ENCODE measurements at regions not wholly inside any gene's neighbourhood (a gene's known extent, or its start where the extent isn't known, plus 50 kb on each side); places are given as distances from the start of the nearest gene placed in this dataset.

DNA sequence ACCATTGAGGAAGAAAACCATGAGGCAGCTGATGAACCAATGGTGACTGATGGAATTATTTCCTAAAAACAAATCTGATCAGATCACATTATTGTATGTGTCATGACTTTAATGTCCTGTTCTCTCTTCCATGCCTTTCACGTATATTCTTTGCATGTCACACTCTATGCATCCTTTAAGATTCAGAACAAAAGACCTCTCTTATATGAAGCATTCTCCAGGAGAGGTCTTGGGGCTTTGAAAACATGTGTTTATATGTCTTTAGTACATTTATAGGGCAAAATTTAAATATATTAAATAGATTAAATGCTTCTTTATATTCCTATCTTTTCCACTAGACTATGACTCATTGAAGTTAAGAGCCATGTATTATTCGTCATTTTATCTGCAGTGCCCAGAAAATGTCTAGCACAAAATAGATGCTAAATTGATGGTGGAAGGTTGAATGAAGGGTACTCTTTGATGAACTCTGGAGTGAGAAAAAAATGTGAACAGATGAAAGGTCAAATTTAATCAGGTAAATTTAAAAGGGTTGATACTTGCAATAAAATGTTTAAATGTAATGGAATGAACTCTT, 196.3 kb downstream of the PSAT1 start:
- no peak for DNase-seq (ENCODE audit: low read depth in 2 of 2)

DNA sequence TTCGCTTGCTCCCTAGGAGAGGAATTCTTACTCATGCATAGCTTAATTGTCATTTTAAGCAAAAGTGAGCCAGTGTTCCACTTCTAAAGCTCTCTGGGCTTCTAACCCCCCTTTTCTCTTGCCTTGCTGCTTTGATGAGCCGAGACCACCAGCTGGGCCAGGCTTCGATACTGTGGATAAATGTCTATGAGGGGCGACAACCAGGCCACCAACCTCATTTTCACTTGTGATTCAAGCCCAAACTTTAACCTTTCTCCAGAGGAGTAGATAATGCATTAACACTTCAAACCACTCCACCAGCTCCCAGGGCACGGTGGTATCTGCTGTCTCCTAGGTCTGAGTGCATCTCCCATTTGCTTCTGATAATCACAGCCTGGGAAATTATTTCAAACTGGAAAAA, 205.6 kb downstream of the PSAT1 start:
- DNase-seq (ENCODE audit: low read depth in 2 of 2): no peak

DNA sequence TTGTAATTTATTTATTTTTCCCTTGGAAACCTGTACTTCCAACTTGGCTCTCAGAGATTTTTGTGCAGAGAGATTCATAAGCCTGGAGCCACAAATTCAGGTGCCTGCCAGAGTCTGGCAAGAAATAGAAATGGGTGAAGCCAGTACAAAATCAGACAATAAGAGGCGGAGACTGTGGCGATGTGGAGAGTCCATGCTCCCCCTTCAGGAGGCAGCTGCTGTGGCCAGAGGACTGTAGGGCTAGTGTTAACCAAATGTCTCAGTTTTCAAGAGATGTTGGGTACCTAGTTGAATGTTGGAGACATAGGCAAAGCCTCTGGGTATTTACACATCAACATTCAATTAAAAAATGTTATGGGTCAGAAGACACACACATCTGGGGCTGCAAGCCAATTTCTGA, 208.6 kb downstream of the PSAT1 start:
- no peak for DNase-seq (ENCODE audit: low read depth in 2 of 2)

DNA sequence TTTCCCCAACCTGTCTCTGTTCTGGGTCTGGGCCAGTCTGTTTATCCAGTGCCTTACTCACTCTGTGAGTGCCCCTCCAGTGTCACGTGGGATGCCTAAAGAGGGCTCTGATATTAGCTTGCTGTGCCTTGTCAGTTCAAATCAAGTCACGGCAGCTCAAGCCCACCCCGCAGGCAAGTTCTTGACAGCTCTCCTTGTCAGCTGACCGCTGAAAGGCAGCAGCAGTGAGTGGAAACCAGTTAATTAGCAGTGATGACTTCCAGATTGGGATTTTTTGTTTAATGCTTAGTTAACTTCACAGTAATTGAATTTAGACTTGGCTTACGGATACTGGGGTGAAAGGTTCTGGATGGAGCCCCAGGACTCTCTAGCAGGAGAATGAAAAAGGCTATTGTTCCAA, 210.1 kb downstream of the PSAT1 start:
- DNase-seq (ENCODE audit: low read depth in 2 of 2): no peak

DNA sequence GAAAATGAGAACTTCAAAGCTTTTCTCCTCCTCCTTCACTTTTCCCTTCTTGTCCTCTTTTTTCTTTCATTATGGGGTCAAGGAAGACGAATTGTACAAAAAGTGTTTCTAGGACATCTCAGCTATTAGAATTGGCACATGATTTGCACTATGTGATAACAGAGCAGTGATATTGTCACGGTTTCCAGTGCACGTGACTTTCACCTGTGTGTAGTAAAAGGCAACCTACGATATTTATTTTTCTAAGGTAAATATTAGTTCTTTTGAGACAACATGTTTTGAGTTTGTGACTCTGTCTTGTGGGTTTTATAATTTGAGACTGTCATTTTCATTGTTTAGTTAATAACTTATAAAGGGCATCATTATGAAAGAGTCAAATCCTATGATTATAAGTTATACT, 213.1 kb downstream of the PSAT1 start:
- DNase-seq (ENCODE audit: low read depth in 2 of 2): no peak

DNA sequence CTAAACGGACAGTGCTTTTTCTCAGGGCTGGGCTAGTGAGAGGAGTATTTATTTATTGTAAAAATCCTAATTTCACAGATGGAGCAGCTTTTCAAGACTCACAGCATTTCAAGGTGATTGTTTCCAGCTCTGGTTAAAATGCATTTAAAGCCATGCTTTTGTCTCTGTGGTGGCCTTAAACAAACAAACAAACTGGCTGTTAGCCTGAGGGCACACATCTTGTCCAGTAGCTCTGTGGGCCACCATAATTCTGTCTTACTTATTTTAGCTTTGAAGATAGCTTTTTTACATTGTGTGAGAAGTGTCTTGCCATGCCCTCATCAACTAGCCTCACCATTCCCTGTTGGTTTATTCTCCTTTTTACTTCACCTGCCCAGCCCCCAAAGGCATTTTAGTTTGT, 218.2 kb downstream of the PSAT1 start:
- DNase-seq (ENCODE audit: low read depth in 2 of 2): no peak

DNA sequence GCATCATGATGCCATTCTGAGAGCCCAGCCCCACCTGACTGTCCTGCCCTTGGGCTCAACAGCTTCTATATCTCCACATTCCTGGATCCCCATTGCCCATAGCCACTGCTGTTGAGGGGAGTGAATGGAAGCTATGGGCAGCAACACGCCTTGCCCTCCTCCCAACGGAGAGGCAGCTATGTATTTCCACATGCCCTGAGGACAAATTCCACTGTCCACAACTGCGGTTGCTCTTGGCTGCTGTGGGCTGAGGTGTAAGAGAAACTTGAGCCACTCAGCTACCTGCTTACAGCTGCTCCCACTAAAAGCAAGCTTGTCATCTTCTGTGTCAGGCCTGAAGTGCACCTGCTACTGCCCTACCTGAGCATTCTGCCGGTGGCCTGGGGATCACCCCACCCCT, 222.9 kb downstream of the PSAT1 start:
- no peak for DNase-seq (ENCODE audit: low read depth in 2 of 2)

DNA sequence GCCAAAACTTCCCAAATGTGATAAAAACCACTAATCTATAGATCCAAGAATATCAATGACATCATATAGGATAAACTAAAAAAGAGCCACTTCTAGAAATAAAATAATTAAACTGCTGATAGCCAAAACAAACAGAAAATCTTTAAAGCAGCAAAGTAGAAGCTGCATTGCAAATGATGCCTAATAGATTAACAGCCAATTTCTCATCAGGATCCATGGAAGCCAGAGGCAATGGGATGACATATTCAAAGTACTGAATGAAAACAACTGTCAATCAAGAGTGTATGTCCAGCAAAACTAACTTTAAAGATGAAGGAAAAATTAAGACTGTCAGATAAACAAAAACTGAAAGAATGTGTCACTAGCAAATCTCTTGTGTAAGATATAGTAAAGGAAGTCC, 224.8 kb downstream of the PSAT1 start:
- no peak for DNase-seq (ENCODE audit: low read depth in 2 of 2)

DNA sequence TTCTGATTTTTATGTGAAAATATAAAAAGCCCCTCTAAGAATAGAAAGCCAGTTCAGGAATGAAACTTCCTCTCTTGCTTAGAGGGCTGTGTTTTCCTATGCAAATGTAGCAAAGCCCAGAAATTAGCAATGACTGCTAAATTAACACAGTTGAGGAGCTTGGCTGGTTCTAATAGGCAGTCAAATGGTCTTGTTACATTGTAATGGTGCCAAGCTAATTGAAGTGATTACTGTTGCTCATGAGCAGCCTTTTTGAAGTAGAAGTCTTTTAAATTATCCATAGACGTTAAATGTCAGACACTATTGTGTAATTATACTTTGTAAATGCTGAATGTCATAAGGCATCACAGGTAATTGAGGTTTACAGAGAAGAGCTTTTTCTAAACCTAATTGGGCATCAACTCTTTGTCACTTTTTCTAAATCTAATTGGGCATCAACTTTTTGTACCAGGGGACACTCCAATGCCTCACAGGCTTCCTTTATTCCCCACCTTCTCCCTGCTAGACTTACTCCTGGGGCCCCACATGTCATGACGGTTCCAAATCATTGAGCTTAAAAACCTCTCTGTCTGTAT, 229.1 kb downstream of the PSAT1 start:
- no peak for DNase-seq (ENCODE audit: low read depth in 2 of 2)

DNA sequence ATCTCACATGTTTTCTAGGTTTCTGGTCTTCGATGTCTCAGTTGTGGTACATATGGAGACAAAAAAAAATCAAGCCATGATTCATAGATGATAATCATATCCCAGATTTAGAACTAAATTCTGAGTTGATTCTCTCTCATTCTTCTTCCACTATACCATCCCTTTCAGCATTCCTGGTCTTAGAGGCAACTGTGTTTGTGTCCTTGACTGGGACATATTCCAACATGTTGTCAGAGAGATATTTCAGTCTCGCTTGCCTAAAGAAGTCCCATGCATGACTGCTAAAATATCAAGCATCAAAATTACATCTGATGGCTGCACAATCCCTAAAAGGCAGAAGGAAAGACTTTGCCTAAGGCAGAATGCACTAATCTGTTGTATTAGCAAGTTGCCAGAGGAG, 236.6 kb downstream of the PSAT1 start:
- no peak for DNase-seq (ENCODE audit: low read depth in 2 of 2)

DNA sequence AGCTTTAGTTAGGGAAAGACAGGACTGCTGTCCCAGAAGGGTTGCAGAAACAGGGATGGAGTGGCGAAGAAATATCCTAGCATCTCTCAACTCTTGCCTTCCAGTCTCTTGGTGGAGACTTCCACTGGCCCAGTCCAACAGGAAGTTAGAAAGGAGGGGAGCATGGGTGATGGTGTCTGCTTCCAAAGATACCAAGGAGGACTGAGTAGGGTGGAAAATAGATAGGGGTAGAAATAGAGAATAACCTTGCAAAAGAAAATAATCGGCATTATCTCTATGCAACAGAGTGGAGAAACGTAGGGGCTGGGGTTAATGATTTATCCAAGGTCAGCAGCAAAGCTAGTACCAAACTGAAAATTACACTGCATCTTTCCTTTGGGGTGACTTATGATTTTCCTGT, 242.3 kb downstream of the PSAT1 start:
- no peak for DNase-seq (ENCODE audit: low read depth in 2 of 2)

DNA sequence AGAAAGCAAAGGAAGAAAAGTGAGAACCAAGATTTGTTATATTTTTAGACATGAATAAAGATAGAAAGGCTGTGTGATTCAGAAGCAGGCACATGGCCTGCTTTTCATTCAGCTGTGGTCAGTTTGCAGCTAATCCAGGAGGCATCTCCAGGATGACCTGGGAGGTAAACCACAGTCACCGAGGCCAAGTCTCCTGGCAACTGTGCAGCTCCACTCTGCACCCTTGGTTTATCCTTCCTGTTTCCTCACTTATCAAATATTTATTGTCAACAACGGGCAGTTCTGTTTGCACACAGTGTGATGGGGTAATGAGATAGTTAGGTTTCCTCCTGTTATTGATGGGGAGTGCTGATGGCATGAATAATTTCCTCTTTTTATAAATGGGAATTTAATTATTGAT, 243.0 kb downstream of the PSAT1 start:
- DNase-seq (ENCODE audit: low read depth in 2 of 2): no peak

DNA sequence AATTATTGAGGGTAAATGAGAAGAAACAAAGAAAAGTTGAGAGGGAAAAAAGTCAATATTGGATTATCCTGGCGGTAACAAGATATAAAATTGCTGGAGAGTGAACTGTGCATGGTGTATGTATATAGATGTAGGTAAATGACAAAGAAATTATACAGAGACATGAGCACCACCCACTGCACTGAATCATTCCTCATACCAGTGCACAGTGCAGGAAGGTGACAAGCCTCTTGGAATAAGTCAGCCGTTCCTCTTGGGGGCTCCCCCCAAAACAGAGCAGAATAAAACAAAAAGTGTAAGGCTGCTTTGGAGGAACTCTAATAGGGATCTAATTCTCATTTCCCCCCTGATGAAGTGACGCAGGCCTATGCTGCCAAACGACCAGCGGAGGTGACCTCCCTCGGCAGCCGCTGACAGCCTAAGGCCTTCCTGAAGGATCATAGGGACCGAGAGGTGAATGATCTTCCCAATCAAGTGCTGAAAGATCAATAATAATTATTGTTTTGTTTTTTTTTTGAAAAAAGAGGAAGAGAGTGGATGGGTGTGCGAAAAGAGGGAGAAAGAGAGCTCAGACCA, 245.0 kb downstream of the PSAT1 start:
- DNase-seq (ENCODE audit: low read depth in 2 of 2): no peak

DNA sequence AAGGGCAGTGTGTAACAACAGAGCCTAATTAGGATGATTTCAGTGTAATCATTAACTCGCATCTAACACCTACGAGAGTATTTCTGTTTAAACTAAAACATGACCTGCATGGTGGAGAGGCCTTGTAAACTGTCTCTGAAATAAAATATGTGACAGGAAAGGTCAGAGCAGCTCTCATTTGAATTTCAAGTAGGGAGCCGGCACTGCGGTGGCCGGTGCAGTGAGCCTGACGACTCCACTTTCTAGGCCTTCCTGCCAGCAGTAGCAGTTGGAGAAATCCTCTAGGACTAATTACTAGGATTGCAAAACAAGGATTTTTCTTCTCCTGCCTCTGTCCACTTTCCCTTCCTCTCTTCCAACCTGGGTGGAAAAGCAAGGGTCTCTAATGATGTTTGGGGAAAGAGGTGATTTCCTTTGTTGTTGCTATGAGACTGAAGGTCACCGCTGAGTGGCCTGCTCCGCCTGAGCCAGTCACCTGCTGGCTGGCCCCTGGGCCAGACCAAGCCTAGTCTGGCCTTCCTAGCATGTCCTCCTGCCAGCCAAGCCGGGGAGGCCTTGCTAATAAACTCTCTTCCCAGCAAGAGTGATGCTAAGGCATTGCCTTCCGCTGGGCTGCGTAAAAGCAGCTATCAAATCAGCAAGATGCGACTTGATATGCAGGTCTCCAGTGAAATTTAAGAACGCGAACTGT, 245.7 kb downstream of the PSAT1 start:
- DNase-seq (ENCODE audit: low read depth in 2 of 2): no peak

DNA sequence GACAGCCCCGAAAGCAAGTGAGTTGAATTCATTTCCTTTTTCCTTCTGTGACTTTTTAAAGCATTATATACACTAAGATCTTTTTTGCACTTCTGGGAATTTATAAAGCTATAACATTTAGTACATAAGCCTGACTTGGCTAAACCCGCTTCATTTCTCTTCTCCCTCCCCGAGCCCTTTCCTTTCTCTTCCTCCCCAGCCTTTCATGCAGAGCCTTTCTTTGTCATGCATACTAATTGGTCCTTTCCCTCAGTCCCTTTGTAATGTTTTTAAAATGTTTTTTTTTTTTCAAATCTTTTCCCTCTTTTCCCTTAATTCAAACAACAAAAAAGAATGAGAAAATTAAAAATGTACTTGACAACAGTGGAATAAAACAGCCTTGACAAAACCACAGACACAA, 246.4 kb downstream of the PSAT1 start:
- DNase-seq (ENCODE audit: low read depth in 2 of 2): no peak

DNA sequence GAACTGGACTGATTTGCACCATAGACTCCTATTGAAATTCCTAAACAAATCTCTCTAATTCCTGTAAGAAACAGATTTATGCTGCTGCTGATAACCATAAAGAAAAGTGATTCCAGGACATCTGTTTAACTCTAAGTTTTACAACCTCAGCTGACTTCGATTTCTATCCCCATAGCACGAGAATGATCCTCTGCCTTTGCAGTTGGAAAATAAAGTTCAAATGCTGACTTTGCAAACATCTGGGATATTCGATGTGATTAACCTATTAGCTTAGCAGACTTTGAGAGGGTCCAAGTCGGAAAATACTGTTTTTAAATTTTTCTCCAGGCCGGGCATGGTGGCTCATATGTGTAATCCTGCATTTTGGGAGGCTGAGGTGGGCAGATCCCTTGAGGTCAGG, 247.3 kb downstream of the PSAT1 start:
- DNase-seq (ENCODE audit: low read depth in 2 of 2): no peak

DNA sequence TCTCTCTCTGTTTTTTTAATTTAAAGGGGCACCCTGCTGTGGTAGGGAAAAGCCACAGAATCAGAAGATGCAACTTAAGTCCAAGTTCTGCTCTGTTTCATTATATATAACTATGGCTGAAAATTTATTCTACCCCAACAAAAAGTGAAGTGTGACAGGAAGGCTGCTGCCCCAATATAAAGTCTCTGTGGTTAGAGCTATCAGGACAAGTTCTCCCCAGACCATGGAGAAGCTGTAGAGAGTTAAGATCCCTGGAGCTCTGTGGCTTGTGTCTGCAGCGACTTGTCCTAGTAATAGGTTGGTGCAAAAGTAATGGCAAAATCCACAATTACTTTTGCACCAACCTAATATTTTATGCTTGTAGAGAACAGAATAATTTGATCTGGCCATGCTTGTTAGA, 250.9 kb downstream of the PSAT1 start:
- DNase-seq (ENCODE audit: low read depth in 2 of 2): no peak

DNA sequence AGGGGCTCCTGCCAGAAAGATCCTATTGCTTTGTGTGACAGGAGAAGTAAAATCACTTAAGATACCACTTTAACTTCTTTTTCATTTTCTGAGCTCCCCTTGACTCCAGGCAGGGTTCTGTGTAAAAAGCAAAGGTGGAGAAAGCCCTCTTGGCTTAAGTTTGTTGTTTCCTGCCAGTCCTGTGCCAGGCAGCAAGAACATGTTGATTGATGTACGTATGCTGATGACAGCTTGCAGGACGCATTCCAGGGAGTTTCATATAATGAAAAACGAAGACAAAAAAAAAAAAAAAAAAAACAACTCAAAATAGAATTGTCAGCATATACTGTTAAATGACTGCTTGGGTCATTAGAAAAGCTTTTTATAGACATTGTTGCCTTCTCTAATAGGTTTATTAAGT, 251.7 kb downstream of the PSAT1 start:
- DNase-seq (ENCODE audit: low read depth in 2 of 2): no peak

DNA sequence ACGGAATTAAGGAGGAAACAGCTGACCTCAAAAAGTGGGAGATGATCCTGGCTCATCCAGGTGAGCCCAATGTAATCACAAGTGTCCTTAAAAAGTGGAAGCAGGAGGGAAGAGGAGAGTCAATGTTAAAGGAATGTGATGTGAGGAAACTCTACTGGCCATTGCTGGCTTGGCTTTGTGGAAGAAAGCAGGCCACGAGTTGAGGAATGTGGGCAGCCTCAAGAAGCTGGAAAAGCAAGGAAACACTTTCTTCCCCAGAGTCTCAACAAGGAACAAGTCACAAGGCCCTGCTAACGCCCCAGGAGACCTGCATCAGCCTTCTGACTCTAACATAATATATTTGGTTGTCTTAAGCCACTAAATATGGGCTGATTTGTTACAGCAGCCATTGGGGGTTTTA, 252.8 kb downstream of the PSAT1 start:
- DNase-seq (ENCODE audit: low read depth in 2 of 2): no peak

DNA sequence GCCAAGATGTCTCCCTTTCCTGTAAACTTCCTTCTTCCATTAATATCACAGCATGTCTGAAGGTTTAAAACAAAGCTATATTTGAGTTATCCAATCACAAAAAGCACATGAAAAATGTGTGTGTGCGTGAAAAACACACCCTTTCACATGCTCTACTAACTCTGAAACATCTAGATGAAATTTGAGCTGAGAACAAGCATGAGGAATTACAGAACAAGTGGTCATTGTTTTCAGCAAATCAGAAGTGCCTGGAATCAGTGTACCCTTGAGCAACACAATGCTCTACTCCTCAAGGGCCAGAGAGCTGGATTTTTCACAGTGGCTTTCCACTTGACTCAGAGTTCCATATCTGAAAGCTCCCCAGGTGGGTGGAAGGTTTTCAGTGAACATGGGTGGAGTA, 255.9 kb downstream of the PSAT1 start:
- no peak for DNase-seq (ENCODE audit: low read depth in 2 of 2)

DNA sequence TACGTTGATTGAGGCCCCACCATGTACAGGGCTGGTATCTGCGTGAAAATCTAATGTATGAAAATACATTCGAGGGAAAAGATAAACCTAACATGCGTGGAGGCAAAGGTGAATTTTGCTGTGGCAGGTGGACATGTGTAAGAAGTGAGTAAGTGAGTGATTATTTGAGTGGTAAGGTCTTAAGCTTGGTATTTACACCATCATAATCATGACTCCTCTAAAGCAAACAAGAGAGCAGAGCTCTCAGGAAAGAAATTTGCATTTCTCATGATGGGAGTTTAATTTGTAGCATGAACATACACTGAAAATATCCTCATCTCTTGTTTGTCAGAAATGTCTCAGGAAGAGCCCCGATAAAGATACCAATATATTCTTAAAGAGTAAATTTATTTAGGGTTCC, 260.6 kb downstream of the PSAT1 start:
- no peak for DNase-seq (ENCODE audit: low read depth in 2 of 2)

DNA sequence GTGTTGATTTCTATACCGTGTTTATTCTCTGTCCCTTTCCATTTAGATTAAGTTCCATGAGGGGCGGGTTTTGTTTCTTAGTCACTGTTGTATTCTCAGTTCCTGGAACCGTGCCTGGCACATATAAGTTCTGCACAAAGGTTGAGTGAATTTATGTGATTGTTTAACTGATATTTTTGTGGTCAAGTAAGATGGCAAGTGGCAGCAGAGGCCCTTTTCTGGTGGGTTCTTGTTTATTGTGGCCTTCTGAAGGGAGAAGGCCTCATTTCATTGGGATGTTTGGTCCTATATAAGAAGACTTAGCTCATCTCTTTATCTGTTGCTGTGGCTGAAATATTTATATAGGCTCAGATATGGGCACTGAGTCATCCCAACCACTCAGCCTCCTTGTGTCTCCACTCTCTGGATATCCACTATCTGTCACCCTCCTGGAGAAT, 262.5 kb downstream of the PSAT1 start:
- DNase-seq (ENCODE audit: low read depth in 2 of 2): no peak

DNA sequence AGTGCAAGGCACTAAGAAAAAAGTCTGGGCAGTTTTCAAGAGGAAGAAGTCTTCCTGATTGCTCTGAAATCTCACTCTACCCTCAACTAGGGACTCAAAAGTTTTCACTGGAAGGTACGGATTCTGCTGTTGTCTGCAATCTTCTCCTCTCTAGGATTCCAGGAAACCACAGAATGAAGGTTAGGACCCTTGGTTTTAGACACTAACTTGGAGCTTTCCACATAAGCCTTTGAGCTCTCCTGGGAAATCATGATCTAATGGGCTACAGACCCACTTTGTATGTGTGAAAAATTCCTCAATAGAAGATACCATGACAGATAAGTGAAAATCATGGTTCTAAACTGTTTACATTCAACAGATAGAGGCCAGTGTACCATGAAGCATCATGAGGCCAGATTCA, 265.1 kb downstream of the PSAT1 start:
- DNase-seq (ENCODE audit: low read depth in 2 of 2): no peak

Measured in stimulated activated CD8-positive, alpha-beta memory T cell treated with anti-CD3 and anti-CD28 coated beads, Interleukin-7, amount 100 ng/mL, for 1 hour (primary cell).